ENCODE measurements at regions not wholly inside any gene's neighbourhood (a gene's known extent, or its start where the extent isn't known, plus 50 kb on each side); places are given as distances from the start of the nearest gene placed in this dataset.
"Not testable (repeated sequence)": the region's sequence is repeated elsewhere in the genome, so short reads cannot be mapped to it uniquely, and the experiment has no call there.

GRCh38 chr2:77734662-77735340 lies 212.6 kb upstream of the LRRTM4 start:
- TF ChIP-seq CTCF, EP300 (IDR thresholded peaks at IDR 0.05): not testable (repeated sequence)

All from sigmoid colon (tissue), 4 donors.